ENCODE measurements at regions not wholly inside any gene's neighbourhood (a gene's known extent, or its start where the extent isn't known, plus 50 kb on each side); places are given as distances from the start of the nearest gene placed in this dataset.

DNA sequence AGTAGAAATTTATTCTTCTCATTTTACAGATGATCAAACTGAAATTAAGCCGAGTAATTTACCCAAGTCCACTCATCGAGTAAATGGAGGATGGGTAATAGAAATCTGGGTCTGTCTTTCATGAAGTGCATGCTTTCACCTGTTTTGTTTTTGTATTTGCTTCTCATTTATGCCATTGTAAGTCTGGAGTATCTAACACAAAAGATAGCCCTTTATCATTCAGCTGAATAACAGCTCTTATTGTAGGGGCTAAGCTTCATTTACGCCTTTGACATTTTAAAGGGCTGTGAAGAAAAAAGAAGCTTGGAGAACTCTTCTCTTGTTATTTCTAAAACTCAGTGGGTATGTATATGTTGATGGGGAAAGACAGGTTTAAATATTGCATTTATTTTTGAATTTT is 1196.2 kb upstream of the TENM4 start:
- no peak overlapping the region for H2BK15ac ChIP-seq (ENCODE audit: low read depth, poor library complexity, severe bottlenecking)
- no peak overlapping the region for H3K18ac ChIP-seq (ENCODE audit: low read depth in 1 of 2, low read length in 2 of 2)
- no peaks in the 10 kb centered on the region for H3K4me1 ChIP-seq (ENCODE audit: control insufficient read depth, insufficient read depth, low read depth, low read length)
- no peak overlapping the region for H2BK120ac ChIP-seq (ENCODE audit: low read depth, low read length)
- no peak overlapping the region for H3K9ac ChIP-seq (ENCODE audit: low read length)
- DNase-seq = no peak
- H2BK12ac ChIP-seq (ENCODE audit: low read length in 2 of 2) = no peak overlapping the region
- no peaks in the 10 kb centered on the region for H3K9me3 ChIP-seq (ENCODE audit: control insufficient read depth, low read length)
- H4K91ac ChIP-seq (ENCODE audit: low read length) = no peak overlapping the region
- H4K8ac ChIP-seq (ENCODE audit: low read length) = no peak overlapping the region
- H3K79me1 ChIP-seq (replicated peaks; ENCODE audit: low read length, poor library complexity, severe bottlenecking) = no peaks in the 10 kb centered on the region
- no peak overlapping the region for H3K4me3 ChIP-seq (ENCODE audit: insufficient read depth in 1 of 2, low read depth in 1 of 2, low read length in 2 of 2)
- H3K36me3 ChIP-seq (ENCODE audit: control insufficient read depth in 1 of 2, insufficient read depth in 2 of 2, low read depth in 1 of 2, low read length in 2 of 2) = no peaks in the 10 kb centered on the region
- WGBS = 100% methylated on average over 1 of the region's 3 CpGs
- H2BK5ac ChIP-seq (ENCODE audit: low read depth, low read length, poor library complexity, severe bottlenecking) = no peak overlapping the region
- H2AK5ac ChIP-seq (ENCODE audit: low read length, severe bottlenecking) = no peak overlapping the region
- no peak overlapping the region for H3K4me2 ChIP-seq (ENCODE audit: low read length, poor library complexity, severe bottlenecking)
- no peak overlapping the region for H3K27ac ChIP-seq (ENCODE audit: low read length, poor library complexity, severe bottlenecking)
- no peak overlapping the region for H3K14ac ChIP-seq (ENCODE audit: low read length in 2 of 2)
- H3K27me3 ChIP-seq (ENCODE audit: control insufficient read depth in 1 of 2, insufficient read depth in 1 of 2, low read length in 2 of 2) = no peaks in the 10 kb centered on the region
- no peak overlapping the region for H3K23ac ChIP-seq (ENCODE audit: low read length in 2 of 2)
- no peak overlapping the region for H2AFZ ChIP-seq (ENCODE audit: low read depth, low read length)
- H3K4ac ChIP-seq (ENCODE audit: low read depth in 1 of 2, low read length in 2 of 2) = no peak overlapping the region

DNA sequence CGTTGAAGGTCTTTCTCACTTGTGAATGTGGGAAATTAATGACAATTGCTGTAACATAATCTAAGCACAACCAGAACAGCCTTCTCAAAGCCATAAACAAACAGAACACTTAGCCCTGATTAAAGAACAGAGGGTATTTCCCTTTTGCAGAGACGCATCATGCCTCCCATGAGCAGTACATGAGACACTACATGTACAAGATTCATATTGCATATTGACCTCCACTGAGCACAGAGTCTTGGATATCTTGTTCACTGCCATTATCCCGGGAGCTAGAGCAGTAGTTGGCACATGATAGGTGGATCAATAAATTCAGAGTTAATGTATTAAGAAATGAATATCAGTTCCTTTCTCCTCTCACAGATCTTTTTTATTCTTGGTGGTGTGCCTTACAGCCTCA is 1194.3 kb upstream of the TENM4 start:
- no peak overlapping the region for H2AK5ac ChIP-seq (ENCODE audit: low read length, severe bottlenecking)
- no peaks in the 10 kb centered on the region for H3K27me3 ChIP-seq (ENCODE audit: control insufficient read depth in 1 of 2, insufficient read depth in 1 of 2, low read length in 2 of 2)
- H3K4ac ChIP-seq (ENCODE audit: low read depth in 1 of 2, low read length in 2 of 2) = no peak overlapping the region
- H3K14ac ChIP-seq (ENCODE audit: low read length in 2 of 2) = no peak overlapping the region
- H4K8ac ChIP-seq (ENCODE audit: low read length) = no peak overlapping the region
- H2AFZ ChIP-seq (ENCODE audit: low read depth, low read length) = no peak overlapping the region
- H3K18ac ChIP-seq (ENCODE audit: low read depth in 1 of 2, low read length in 2 of 2) = no peak overlapping the region
- no peak overlapping the region for H3K9ac ChIP-seq (ENCODE audit: low read length)
- no peaks in the 10 kb centered on the region for H3K36me3 ChIP-seq (ENCODE audit: control insufficient read depth in 1 of 2, insufficient read depth in 2 of 2, low read depth in 1 of 2, low read length in 2 of 2)
- no peak overlapping the region for H2BK15ac ChIP-seq (ENCODE audit: low read depth, poor library complexity, severe bottlenecking)
- H4K91ac ChIP-seq (ENCODE audit: low read length) = no peak overlapping the region
- H2BK120ac ChIP-seq (ENCODE audit: low read depth, low read length) = no peak overlapping the region
- no peaks in the 10 kb centered on the region for H3K79me1 ChIP-seq (replicated peaks; ENCODE audit: low read length, poor library complexity, severe bottlenecking)
- no peak overlapping the region for H2BK5ac ChIP-seq (ENCODE audit: low read depth, low read length, poor library complexity, severe bottlenecking)
- no peaks in the 10 kb centered on the region for H3K9me3 ChIP-seq (ENCODE audit: control insufficient read depth, low read length)
- no peak overlapping the region for H2BK12ac ChIP-seq (ENCODE audit: low read length in 2 of 2)
- no peak overlapping the region for H3K27ac ChIP-seq (ENCODE audit: low read length, poor library complexity, severe bottlenecking)
- no peak for DNase-seq
- WGBS = 8% methylated on average over 1 of the region's 3 CpGs
- no peak overlapping the region for H3K4me3 ChIP-seq (ENCODE audit: insufficient read depth in 1 of 2, low read depth in 1 of 2, low read length in 2 of 2)
- H3K23ac ChIP-seq (ENCODE audit: low read length in 2 of 2) = no peak overlapping the region
- no peaks in the 10 kb centered on the region for H3K4me1 ChIP-seq (ENCODE audit: control insufficient read depth, insufficient read depth, low read depth, low read length)
- no peak overlapping the region for H3K4me2 ChIP-seq (ENCODE audit: low read length, poor library complexity, severe bottlenecking)

DNA sequence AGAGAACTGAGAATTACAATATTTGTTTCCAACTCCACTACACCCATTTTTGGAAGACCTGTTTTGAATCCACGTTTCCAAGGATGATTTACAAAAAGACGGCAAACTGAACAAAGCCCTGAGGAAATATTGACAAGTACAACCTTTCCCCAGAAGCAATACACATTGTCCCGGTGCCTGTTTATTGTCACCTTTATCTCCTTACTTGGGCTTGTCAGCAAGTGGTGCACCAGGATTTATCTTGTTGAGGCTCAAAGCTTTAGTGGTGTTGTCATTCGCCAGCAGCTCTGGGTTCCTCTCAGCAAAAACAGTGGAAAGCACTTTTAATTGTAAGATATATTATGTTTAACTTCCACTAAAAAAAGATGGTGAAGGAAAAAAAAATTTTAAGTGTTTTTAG is 1191.9 kb upstream of the TENM4 start:
- H3K18ac ChIP-seq (ENCODE audit: low read depth in 1 of 2, low read length in 2 of 2) = no peak overlapping the region
- no peak for DNase-seq
- no peak overlapping the region for H3K9ac ChIP-seq (ENCODE audit: low read length)
- no peak overlapping the region for H3K4ac ChIP-seq (ENCODE audit: low read depth in 1 of 2, low read length in 2 of 2)
- H3K14ac ChIP-seq (ENCODE audit: low read length in 2 of 2) = no peak overlapping the region
- H2AK5ac ChIP-seq (ENCODE audit: low read length, severe bottlenecking) = no peak overlapping the region
- 44% methylated on average over 3 of the region's 4 CpGs for WGBS
- no peak overlapping the region for H2BK120ac ChIP-seq (ENCODE audit: low read depth, low read length)
- no peak overlapping the region for H2BK15ac ChIP-seq (ENCODE audit: low read depth, poor library complexity, severe bottlenecking)
- no peak overlapping the region for H4K8ac ChIP-seq (ENCODE audit: low read length)
- no peaks in the 10 kb centered on the region for H3K27me3 ChIP-seq (ENCODE audit: control insufficient read depth in 1 of 2, insufficient read depth in 1 of 2, low read length in 2 of 2)
- H3K79me1 ChIP-seq (replicated peaks; ENCODE audit: low read length, poor library complexity, severe bottlenecking) = no peaks in the 10 kb centered on the region
- no peaks in the 10 kb centered on the region for H3K9me3 ChIP-seq (ENCODE audit: control insufficient read depth, low read length)
- H3K23ac ChIP-seq (ENCODE audit: low read length in 2 of 2) = no peak overlapping the region
- H2BK12ac ChIP-seq (ENCODE audit: low read length in 2 of 2) = no peak overlapping the region
- no peaks in the 10 kb centered on the region for H3K36me3 ChIP-seq (ENCODE audit: control insufficient read depth in 1 of 2, insufficient read depth in 2 of 2, low read depth in 1 of 2, low read length in 2 of 2)
- no peak overlapping the region for H3K4me2 ChIP-seq (ENCODE audit: low read length, poor library complexity, severe bottlenecking)
- no peak overlapping the region for H3K4me3 ChIP-seq (ENCODE audit: insufficient read depth in 1 of 2, low read depth in 1 of 2, low read length in 2 of 2)
- H4K91ac ChIP-seq (ENCODE audit: low read length) = no peak overlapping the region
- no peaks in the 10 kb centered on the region for H3K4me1 ChIP-seq (ENCODE audit: control insufficient read depth, insufficient read depth, low read depth, low read length)
- H2AFZ ChIP-seq (ENCODE audit: low read depth, low read length) = no peak overlapping the region
- H2BK5ac ChIP-seq (ENCODE audit: low read depth, low read length, poor library complexity, severe bottlenecking) = no peak overlapping the region
- H3K27ac ChIP-seq (ENCODE audit: low read length, poor library complexity, severe bottlenecking) = no peak overlapping the region

DNA sequence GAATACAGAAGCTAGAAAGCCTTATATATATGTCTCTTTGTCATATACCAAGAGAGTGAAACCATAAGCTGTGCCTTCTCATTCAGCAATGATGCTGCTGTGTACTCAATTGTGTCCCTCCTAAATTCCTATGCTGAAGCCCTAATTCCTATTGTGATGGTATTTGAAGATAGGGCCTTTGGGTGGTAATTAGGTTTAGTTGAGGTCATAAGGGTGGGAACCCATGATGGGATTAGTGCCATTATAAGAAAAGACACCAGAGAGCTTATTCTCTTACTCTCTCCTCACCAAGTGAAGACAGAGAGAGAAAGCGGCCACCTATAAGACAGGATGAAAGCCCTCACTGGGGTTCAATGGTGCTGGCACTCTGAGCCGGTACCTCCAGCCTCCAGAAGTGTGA is 1191.3 kb upstream of the TENM4 start:
- Histone ChIP-seq H2BK15ac (ENCODE audit: low read depth, poor library complexity, severe bottlenecking) (no peak overlapping the region), H3K14ac (ENCODE audit: low read length in 2 of 2) (no peak overlapping the region), H3K4ac (ENCODE audit: low read depth in 1 of 2, low read length in 2 of 2) (no peak overlapping the region), H3K18ac (ENCODE audit: low read depth in 1 of 2, low read length in 2 of 2) (no peak overlapping the region), H3K23ac (ENCODE audit: low read length in 2 of 2) (no peak overlapping the region), H2AK5ac (ENCODE audit: low read length, severe bottlenecking) (no peak overlapping the region), H2BK5ac (ENCODE audit: low read depth, low read length, poor library complexity, severe bottlenecking) (no peak overlapping the region), H2BK120ac (ENCODE audit: low read depth, low read length) (no peak overlapping the region), H3K36me3 (ENCODE audit: control insufficient read depth in 1 of 2, insufficient read depth in 2 of 2, low read depth in 1 of 2, low read length in 2 of 2) (no peaks in the 10 kb centered on the region), H2AFZ (ENCODE audit: low read depth, low read length) (no peak overlapping the region), H3K9ac (ENCODE audit: low read length) (no peak overlapping the region), H3K4me2 (ENCODE audit: low read length, poor library complexity, severe bottlenecking) (no peak overlapping the region), H3K4me3 (ENCODE audit: insufficient read depth in 1 of 2, low read depth in 1 of 2, low read length in 2 of 2) (no peak overlapping the region), H4K91ac (ENCODE audit: low read length) (no peak overlapping the region), H3K79me1 (replicated peaks; ENCODE audit: low read length, poor library complexity, severe bottlenecking) (no peaks in the 10 kb centered on the region), H3K4me1 (ENCODE audit: control insufficient read depth, insufficient read depth, low read depth, low read length) (no peaks in the 10 kb centered on the region), H3K27ac (ENCODE audit: low read length, poor library complexity, severe bottlenecking) (no peak overlapping the region), H4K8ac (ENCODE audit: low read length) (no peak overlapping the region), H2BK12ac (ENCODE audit: low read length in 2 of 2) (no peak overlapping the region), H3K27me3 (ENCODE audit: control insufficient read depth in 1 of 2, insufficient read depth in 1 of 2, low read length in 2 of 2) (no peaks in the 10 kb centered on the region), H3K9me3 (ENCODE audit: control insufficient read depth, low read length) (no peaks in the 10 kb centered on the region)
- 81% methylated on average over 2 of the region's 2 CpGs for WGBS
- DNase-seq = no peak
